ENCODE measurements at regions not wholly inside any gene's neighbourhood (a gene's known extent, or its start where the extent isn't known, plus 50 kb on each side); places are given as distances from the start of the nearest gene placed in this dataset.

DNA sequence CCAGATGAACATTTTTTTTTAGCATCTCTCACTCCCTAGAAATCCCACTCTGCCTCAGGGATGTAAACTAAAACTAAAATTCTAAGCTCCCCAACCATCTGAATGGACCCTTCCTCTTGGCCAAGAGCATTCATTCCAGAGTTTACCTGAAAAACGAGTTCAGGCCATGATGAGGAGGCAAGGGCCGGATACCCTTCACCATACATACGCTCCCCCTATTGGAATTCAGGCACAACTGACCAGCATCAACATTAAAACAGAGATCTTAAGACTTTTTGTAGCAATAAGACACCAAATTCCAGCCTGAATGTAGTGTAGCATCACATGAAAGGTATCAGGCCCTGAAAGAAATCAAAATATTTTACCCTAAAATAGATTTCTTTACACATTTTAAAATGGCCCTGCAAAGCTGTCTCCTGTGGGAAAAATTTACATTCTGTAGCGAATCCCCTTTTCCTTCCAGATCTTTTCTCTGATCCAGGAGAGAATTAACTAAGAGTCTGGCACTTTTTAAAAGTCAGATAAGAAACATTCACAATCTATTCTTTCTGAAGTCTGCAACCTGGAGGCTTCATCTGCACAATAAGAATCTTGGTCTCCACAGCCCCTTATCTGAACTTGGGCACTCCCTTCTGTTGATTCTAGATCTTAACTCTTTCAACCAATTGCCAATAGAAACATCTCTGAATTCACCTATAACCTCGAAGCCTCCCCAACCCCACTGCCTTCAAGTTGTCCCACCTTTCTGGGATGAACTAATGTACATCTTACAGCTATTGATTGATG is 888.5 kb downstream of the UQCRFS1 start:
- TF ChIP-seq, protein P1, sequence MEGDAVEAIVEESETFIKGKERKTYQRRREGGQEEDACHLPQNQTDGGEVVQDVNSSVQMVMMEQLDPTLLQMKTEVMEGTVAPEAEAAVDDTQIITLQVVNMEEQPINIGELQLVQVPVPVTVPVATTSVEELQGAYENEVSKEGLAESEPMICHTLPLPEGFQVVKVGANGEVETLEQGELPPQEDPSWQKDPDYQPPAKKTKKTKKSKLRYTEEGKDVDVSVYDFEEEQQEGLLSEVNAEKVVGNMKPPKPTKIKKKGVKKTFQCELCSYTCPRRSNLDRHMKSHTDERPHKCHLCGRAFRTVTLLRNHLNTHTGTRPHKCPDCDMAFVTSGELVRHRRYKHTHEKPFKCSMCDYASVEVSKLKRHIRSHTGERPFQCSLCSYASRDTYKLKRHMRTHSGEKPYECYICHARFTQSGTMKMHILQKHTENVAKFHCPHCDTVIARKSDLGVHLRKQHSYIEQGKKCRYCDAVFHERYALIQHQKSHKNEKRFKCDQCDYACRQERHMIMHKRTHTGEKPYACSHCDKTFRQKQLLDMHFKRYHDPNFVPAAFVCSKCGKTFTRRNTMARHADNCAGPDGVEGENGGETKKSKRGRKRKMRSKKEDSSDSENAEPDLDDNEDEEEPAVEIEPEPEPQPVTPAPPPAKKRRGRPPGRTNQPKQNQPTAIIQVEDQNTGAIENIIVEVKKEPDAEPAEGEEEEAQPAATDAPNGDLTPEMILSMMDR (IDR thresholded peaks at IDR 0.05): no peak
- H3K27me3 ChIP-seq: peaks cover 0 to 11% (median 4%) of the 10 kb centered on the region in 7 donors
- 50 to 53% methylated on average over 5 of the region's 5 CpGs for WGBS, 2 donors
- peaks cover 0 to 3% (median 0%) of the 10 kb centered on the region in 11 donors for H3K9me3 ChIP-seq
- H3K4me1 ChIP-seq: no peaks in the 10 kb centered on the region
- no peak overlapping the region for H3K4me3 ChIP-seq
- no peak for ATAC-seq
- intact Hi-C loops (cut with DNase I): loop anchor here in 8 of 10 donors (1.0 to 10.0 kb wide), 7 partner anchors 80 to 358 kb away; no protein-coding TSS in a partner anchor
- no peak overlapping the region for H3K27ac ChIP-seq
- no peak for DNase-seq
- no peaks in the 10 kb centered on the region for H3K36me3 ChIP-seq

DNA sequence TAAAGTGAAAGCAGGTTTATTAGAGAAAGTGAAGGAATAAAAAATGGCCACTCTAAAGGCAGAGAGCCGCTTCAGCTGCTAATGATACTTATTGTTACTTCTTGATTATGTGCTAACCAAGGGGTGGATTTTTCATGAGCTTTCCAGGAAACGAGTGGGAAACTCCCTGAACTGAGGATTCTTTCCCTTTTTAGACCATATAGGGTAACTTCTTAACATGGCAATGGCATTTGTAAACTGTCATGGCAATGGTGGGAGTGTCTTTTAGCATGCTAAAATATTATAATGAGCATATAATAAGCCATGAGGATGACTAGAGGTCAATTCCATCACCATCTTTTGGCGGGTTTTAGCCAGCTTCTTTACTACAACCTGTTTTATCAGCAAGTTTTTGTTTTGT is 890.0 kb downstream of the UQCRFS1 start:
- intact Hi-C loops (cut with DNase I): loop anchor here in 3 of 10 donors (5.0 to 10.0 kb wide), 3 partner anchors 78 to 351 kb away; no protein-coding TSS in a partner anchor
- Histone ChIP-seq H3K4me1 (no peaks in the 10 kb centered on the region), H3K27ac (no peak overlapping the region), H3K9me3 (no peaks in the 10 kb centered on the region), H3K36me3 (no peaks in the 10 kb centered on the region), H3K4me3 (no peak overlapping the region), H3K27me3 (peaks cover 0 to 15% (median 4%) of the 10 kb centered on the region in 7 donors)
- WGBS, 2 donors: 63 to 72% methylated on average over 3 of the region's 3 CpGs
- TF ChIP-seq, protein P1 (IDR thresholded peaks at IDR 0.05): no peak
- DNase-seq: no peak
- ATAC-seq: no peak

DNA sequence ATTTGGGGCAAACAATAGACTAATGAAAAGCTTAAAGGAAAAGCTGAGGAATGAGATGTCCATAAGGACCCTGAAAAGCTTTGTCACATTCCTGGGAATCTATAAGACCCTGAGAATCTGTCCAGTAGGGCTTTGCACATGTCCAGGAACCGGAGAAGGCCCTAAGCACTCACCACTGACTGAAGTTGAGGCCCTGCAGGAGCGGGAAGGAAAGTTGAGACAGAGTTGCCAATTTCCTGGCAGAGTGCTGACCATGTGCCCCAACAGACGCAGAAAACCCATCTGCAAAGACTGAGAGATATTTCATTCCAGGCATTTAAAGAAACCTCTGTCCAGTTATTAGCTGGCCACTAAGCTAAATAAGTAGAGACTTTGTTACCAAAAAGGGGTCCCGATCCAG is 890.5 kb downstream of the UQCRFS1 start:
- TF ChIP-seq, protein P1 (IDR thresholded peaks at IDR 0.05): no peak
- H3K36me3 ChIP-seq: no peaks in the 10 kb centered on the region
- H3K4me1 ChIP-seq: no peaks in the 10 kb centered on the region
- intact Hi-C loops (cut with DNase I): loop anchor here in 3 of 10 donors (5.0 to 10.0 kb wide), 3 partner anchors 78 to 350 kb away; no protein-coding TSS in a partner anchor
- peaks cover 0 to 14% (median 4%) of the 10 kb centered on the region in 7 donors for H3K27me3 ChIP-seq
- no peak for ATAC-seq
- H3K4me3 ChIP-seq: no peak overlapping the region
- H3K27ac ChIP-seq: no peak overlapping the region
- no peak for DNase-seq
- 68 to 81% methylated on average over 4 of the region's 4 CpGs for WGBS, 2 donors
- H3K9me3 ChIP-seq: no peaks in the 10 kb centered on the region

DNA sequence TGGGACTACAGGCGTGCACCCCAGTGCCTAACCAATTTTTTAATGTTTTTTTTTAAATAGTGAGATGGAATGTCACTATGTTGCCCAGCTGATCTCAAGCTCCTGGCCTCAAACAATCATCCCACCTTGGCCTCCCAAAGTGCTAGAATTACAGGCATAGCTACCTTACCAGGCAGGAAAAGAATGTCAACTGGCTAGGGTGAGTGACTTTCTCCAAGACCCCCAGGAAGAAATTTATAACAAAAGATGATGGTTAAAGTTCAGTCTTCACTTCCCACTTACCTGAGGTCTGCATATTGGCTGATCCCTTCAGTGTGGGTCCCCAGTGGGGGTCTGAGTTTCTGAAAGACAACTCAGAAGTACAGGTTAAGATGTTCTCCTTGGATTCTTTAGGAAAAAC is 893.0 kb downstream of the UQCRFS1 start:
- Histone ChIP-seq H3K27me3 (peaks cover 0 to 10% (median 0%) of the 10 kb centered on the region in 7 donors), H3K9me3 (no peaks in the 10 kb centered on the region), H3K36me3 (no peaks in the 10 kb centered on the region), H3K4me3 (no peak overlapping the region), H3K4me1 (no peaks in the 10 kb centered on the region), H3K27ac (no peak overlapping the region)
- TF ChIP-seq, protein P1 (IDR thresholded peaks at IDR 0.05): no peak
- WGBS, 2 donors: 65 to 79% methylated on average over 1 of the region's 1 CpG
- DNase-seq (no peak), ATAC-seq (no peak)
- intact Hi-C loops (cut with DNase I): loop anchor here in 4 of 10 donors (5.0 to 10.0 kb wide), 3 partner anchors 75 to 348 kb away; no protein-coding TSS in a partner anchor

Data from heart right ventricle (tissue), 16 donors.